ENCODE measurements at regions not wholly inside any gene's neighbourhood (a gene's known extent, or its start where the extent isn't known, plus 50 kb on each side); places are given as distances from the start of the nearest gene placed in this dataset.
"Not testable (repeated sequence)": the region's sequence is repeated elsewhere in the genome, so short reads cannot be mapped to it uniquely, and the experiment has no call there.

- no peak for DNase-seq
Measured at GRCh38 chr22:47616396-47617020, 854.1 kb downstream of the TBC1D22A start.

- no peak for DNase-seq
Measured at GRCh38 chr22:47615051-47615450, 852.6 kb downstream of the TBC1D22A start.

- no peak for DNase-seq
Measured at GRCh38 chr22:47613606-47614350, 851.3 kb downstream of the TBC1D22A start.

GRCh38 chr22:47613181-47613580 is 850.7 kb downstream of the TBC1D22A start:
- not testable (repeated sequence) for DNase-seq

- no peak for DNase-seq
Measured at GRCh38 chr22:47612311-47612910, 850.0 kb downstream of the TBC1D22A start.

- DNase-seq: no peak
Measured at GRCh38 chr22:47610764-47611163, 848.3 kb downstream of the TBC1D22A start.

GRCh38 chr22:47610281-47610680 is 847.8 kb downstream of the TBC1D22A start:
- no peak for DNase-seq

- no peak for DNase-seq
Measured at GRCh38 chr22:47609653-47610052, 847.2 kb downstream of the TBC1D22A start.

- DNase-seq: no peak
Measured at GRCh38 chr22:47608421-47608820, 846.0 kb downstream of the TBC1D22A start.

- no peak for DNase-seq
Measured at GRCh38 chr22:47607486-47607885, 845.0 kb downstream of the TBC1D22A start.

GRCh38 chr22:47606426-47606825 is 844.0 kb downstream of the TBC1D22A start:
- DNase-seq: no peak

GRCh38 chr22:47605886-47606285 is 843.4 kb downstream of the TBC1D22A start:
- DNase-seq: no peak

- DNase-seq: no peak
Measured at GRCh38 chr22:47605441-47605840, 843.0 kb downstream of the TBC1D22A start.

- DNase-seq: no peak
Measured at GRCh38 chr22:47604563-47604962, 842.1 kb downstream of the TBC1D22A start.

- DNase-seq: no peak
Measured at GRCh38 chr22:47602732-47603131, 840.3 kb downstream of the TBC1D22A start.

- DNase-seq: no peak
Measured at GRCh38 chr22:47601666-47602065, 839.2 kb downstream of the TBC1D22A start.

GRCh38 chr22:47600791-47601625 is 838.6 kb downstream of the TBC1D22A start:
- no peak for DNase-seq

GRCh38 chr22:47600281-47600680 is 837.8 kb downstream of the TBC1D22A start:
- no peak for DNase-seq

GRCh38 chr22:47599753-47600152 is 837.3 kb downstream of the TBC1D22A start:
- no peak for DNase-seq

GRCh38 chr22:47598864-47599263 is 836.4 kb downstream of the TBC1D22A start:
- no peak for DNase-seq

- no peak for DNase-seq
Measured at GRCh38 chr22:47597041-47597440, 834.6 kb downstream of the TBC1D22A start.

- DNase-seq: no peak
Measured at GRCh38 chr22:47596176-47596690, 833.8 kb downstream of the TBC1D22A start.

Data from NCI-H1105 (cell line).